ENCODE measurements at regions not wholly inside any gene's neighbourhood (a gene's known extent, or its start where the extent isn't known, plus 50 kb on each side); places are given as distances from the start of the nearest gene placed in this dataset.

DNA sequence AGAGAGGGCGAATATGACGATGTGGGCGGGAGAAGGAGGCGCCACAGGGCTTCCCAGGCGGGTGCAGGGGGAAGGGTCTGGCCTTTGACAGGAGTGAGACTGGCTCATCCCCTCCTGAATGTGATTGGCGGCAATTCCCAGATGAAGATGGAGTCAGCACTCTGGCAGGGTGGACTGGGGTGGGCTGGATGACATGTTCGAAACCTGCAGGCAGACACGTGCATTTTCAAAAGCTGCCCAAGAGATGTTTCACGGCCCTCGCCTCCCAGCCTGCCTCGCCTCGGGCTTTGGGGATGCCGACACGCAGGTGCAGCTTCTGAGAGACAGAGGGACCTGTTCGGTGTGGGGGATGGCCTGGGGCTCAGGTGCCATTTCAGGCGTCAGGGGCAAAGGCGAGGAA lies 66.8 kb upstream of the AFDN start:
- no peak overlapping the region for H3K9ac ChIP-seq (ENCODE audit: low read depth, low read length)
- no peak overlapping the region for H3K27ac ChIP-seq (ENCODE audit: insufficient read depth, low read length)
- no peaks in the 10 kb centered on the region for H3K27me3 ChIP-seq (ENCODE audit: control insufficient read depth, insufficient read depth, low read length)
- no peak overlapping the region for H2BK20ac ChIP-seq (ENCODE audit: low read depth, low read length)
- no peak for DNase-seq
- ChIA-PET POLR2A (ENCODE audit: unreplicated experiment) (no interaction called here), CTCF (no interaction called here)
- no peaks in the 10 kb centered on the region for H3K4me1 ChIP-seq (ENCODE audit: control insufficient read depth, insufficient read depth, low read length)
- dilution Hi-C loops (cut with HindIII; ENCODE audit: low sequenced_read_pairs, unreplicated experiment) (no loop called here), in situ Hi-C loops (cut with MboI; ENCODE audit: low sequenced_read_pairs) (no loop called here), intact Hi-C loops (cut with micrococcal nuclease) (no loop called here)
- H2BK5ac ChIP-seq (ENCODE audit: low read depth, low read length, poor library complexity, severe bottlenecking) = no peak overlapping the region
- H3K9me3 ChIP-seq (ENCODE audit: control insufficient read depth, insufficient read depth, low read length) = peaks cover 35% of the 10 kb centered on the region
- no peak overlapping the region for H3K4ac ChIP-seq (ENCODE audit: low read depth, low read length)
- H3K79me1 ChIP-seq (ENCODE audit: low read depth in 1 of 2, low read length in 2 of 2) = no peaks in the 10 kb centered on the region
- no TSS peak for BruUV-seq (replicated peaks)
- 100% methylated on average over 1 of the region's 17 CpGs; no CpG with 5 or more reads in 1 of the 2 experiments for WGBS, 2 experiments (ENCODE audit: extremely low coverage in 2 of 2, insufficient read length in 1 of 2)
- TF ChIP-seq POLR2A (IDR thresholded peaks at IDR 0.05; ENCODE audit: low read depth, low read length) (no peak), RCOR1 (IDR thresholded peaks at IDR 0.05; ENCODE audit: insufficient replicate concordance, low read length) (no peak), MXI1 (IDR thresholded peaks at IDR 0.05; ENCODE audit: borderline replicate concordance, low read depth, low read length) (no peak), RFX5 (IDR thresholded peaks at IDR 0.05; ENCODE audit: low read depth, low read length) (no peak), CHD1 (IDR thresholded peaks at IDR 0.05; ENCODE audit: low read depth, low read length) (no peak), FOS (IDR thresholded peaks at IDR 0.05; ENCODE audit: low read depth, low read length) (no peak), NFE2L2 (IDR thresholded peaks at IDR 0.05; ENCODE audit: low read depth, low read length) (no peak), SMC3 (IDR thresholded peaks at IDR 0.05; ENCODE audit: low read depth, low read length) (no peak), BHLHE40 (IDR thresholded peaks at IDR 0.05; ENCODE audit: low read depth, low read length) (no peak), RAD21 (IDR thresholded peaks at IDR 0.05; ENCODE audit: low read length) (no peak), MAZ (IDR thresholded peaks at IDR 0.05; ENCODE audit: borderline replicate concordance, low read depth, low read length) (no peak), MAFK (IDR thresholded peaks at IDR 0.05; ENCODE audit: low read depth, low read length) (no peak), CEBPB (IDR thresholded peaks at IDR 0.05; ENCODE audit: low read depth, low read length) (no peak)
- TF ChIP-seq, protein P1, sequence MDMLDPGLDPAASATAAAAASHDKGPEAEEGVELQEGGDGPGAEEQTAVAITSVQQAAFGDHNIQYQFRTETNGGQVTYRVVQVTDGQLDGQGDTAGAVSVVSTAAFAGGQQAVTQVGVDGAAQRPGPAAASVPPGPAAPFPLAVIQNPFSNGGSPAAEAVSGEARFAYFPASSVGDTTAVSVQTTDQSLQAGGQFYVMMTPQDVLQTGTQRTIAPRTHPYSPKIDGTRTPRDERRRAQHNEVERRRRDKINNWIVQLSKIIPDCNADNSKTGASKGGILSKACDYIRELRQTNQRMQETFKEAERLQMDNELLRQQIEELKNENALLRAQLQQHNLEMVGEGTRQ (IDR thresholded peaks at IDR 0.05; ENCODE audit: low read depth, low read length) = no peak
- TF ChIP-seq, protein P2, sequence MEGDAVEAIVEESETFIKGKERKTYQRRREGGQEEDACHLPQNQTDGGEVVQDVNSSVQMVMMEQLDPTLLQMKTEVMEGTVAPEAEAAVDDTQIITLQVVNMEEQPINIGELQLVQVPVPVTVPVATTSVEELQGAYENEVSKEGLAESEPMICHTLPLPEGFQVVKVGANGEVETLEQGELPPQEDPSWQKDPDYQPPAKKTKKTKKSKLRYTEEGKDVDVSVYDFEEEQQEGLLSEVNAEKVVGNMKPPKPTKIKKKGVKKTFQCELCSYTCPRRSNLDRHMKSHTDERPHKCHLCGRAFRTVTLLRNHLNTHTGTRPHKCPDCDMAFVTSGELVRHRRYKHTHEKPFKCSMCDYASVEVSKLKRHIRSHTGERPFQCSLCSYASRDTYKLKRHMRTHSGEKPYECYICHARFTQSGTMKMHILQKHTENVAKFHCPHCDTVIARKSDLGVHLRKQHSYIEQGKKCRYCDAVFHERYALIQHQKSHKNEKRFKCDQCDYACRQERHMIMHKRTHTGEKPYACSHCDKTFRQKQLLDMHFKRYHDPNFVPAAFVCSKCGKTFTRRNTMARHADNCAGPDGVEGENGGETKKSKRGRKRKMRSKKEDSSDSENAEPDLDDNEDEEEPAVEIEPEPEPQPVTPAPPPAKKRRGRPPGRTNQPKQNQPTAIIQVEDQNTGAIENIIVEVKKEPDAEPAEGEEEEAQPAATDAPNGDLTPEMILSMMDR (conservative IDR thresholded peaks at IDR 0.05; ENCODE audit: low read depth, low read length) = no peak
- TF ChIP-seq, protein P3, sequence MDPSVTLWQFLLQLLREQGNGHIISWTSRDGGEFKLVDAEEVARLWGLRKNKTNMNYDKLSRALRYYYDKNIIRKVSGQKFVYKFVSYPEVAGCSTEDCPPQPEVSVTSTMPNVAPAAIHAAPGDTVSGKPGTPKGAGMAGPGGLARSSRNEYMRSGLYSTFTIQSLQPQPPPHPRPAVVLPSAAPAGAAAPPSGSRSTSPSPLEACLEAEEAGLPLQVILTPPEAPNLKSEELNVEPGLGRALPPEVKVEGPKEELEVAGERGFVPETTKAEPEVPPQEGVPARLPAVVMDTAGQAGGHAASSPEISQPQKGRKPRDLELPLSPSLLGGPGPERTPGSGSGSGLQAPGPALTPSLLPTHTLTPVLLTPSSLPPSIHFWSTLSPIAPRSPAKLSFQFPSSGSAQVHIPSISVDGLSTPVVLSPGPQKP (IDR thresholded peaks at IDR 0.05; ENCODE audit: borderline replicate concordance, low read depth, low read length) = no peak
- no peak overlapping the region for H2AK9ac ChIP-seq (replicated peaks; ENCODE audit: low read depth, low read length, poor library complexity)
- no peak overlapping the region for H2AFZ ChIP-seq (replicated peaks; ENCODE audit: low read length, poor library complexity)
- no peak overlapping the region for H3K4me2 ChIP-seq (ENCODE audit: low read depth, low read length)
- no peaks in the 10 kb centered on the region for H4K20me1 ChIP-seq (ENCODE audit: insufficient read depth, low read length)
- no peak overlapping the region for H3K14ac ChIP-seq (replicated peaks; ENCODE audit: low read depth, low read length)
- H3K9me1 ChIP-seq (ENCODE audit: insufficient read depth, low read length) = no peaks in the 10 kb centered on the region
- no peak overlapping the region for H4K8ac ChIP-seq (ENCODE audit: low read depth in 2 of 2, low read length in 2 of 2)
- no peak overlapping the region for H3K4me3 ChIP-seq (ENCODE audit: insufficient read depth, low read depth, low read length)
- H3K18ac ChIP-seq (ENCODE audit: low read depth, low read length) = no peak overlapping the region
- no peak overlapping the region for H4K91ac ChIP-seq (ENCODE audit: insufficient read depth, low read depth, low read length)
- no peak overlapping the region for H4K5ac ChIP-seq (ENCODE audit: low read depth, low read length)
- no peak overlapping the region for H2BK120ac ChIP-seq (ENCODE audit: low read depth, low read length)
- no peaks in the 10 kb centered on the region for H3K36me3 ChIP-seq (ENCODE audit: control insufficient read depth, insufficient read depth, low read length)
- no peak overlapping the region for H2AK5ac ChIP-seq (ENCODE audit: low read depth, low read length)
- H2BK15ac ChIP-seq (ENCODE audit: low read depth, low read length) = no peak overlapping the region
- no peak overlapping the region for H3K23ac ChIP-seq (ENCODE audit: low read depth, low read length)
- no peak for ATAC-seq (ENCODE audit: low read depth)
- no peak overlapping the region for H3K56ac ChIP-seq (ENCODE audit: extremely low read depth, insufficient read depth, low read length)

All from IMR-90 (cell line).